H9 (cell line): ENCODE measurements at regions not wholly inside any gene's neighbourhood (a gene's known extent, or its start where the extent isn't known, plus 50 kb on each side); places are given as distances from the start of the nearest gene placed in this dataset.

Experiments used
- DNase-seq: peaks from one replicate; pipeline ENCODE4 v3.0.0-alpha.2; 2017
- H2AFZ ChIP-seq: one replicate; pipeline ENCODE4 v1.6.1; 2013; ENCODE audit warnings: mild to moderate bottlenecking, low read length, control low read depth, moderate library complexity
- H2AK5ac ChIP-seq: 2 replicates; pipeline ENCODE4 v1.6.1; 2013; ENCODE audit warnings: low read length, control low read depth, mixed read lengths; ENCODE audit not compliant: insufficient read length
- H2BK120ac ChIP-seq: one replicate; pipeline ENCODE4 v1.6.1; 2013; ENCODE audit warnings: low read depth, mild to moderate bottlenecking, low read length, control low read depth, inconsistent platforms; ENCODE audit not compliant: poor library complexity, severe bottlenecking
- H2BK12ac ChIP-seq: 2 replicates; pipeline ENCODE4 v1.6.1; 2013; ENCODE audit warnings: low read length, control low read depth, mixed read lengths, low read depth; ENCODE audit not compliant: insufficient read length
- H2BK15ac ChIP-seq: 2 replicates; pipeline ENCODE4 v1.6.1; 2013; ENCODE audit warnings: low read depth, low read length, control low read depth
- H2BK20ac ChIP-seq: one replicate; pipeline ENCODE4 v1.6.1; 2013; ENCODE audit warnings: low read depth, mild to moderate bottlenecking, low read length, control low read depth, inconsistent platforms; ENCODE audit not compliant: poor library complexity, severe bottlenecking
- H2BK5ac ChIP-seq: 2 replicates; pipeline ENCODE4 v1.6.1; 2013; ENCODE audit warnings: low read length, control low read depth, mixed read lengths; ENCODE audit not compliant: insufficient read length
- H3K14ac ChIP-seq: 2 replicates; pipeline ENCODE4 v1.6.1; 2013; ENCODE audit warnings: low read length, control low read depth; ENCODE audit not compliant: insufficient read depth
- H3K18ac ChIP-seq: 2 replicates; pipeline ENCODE4 v1.6.1; 2013; ENCODE audit warnings: low read depth, mild to moderate bottlenecking, mixed read lengths, low read length, control low read depth; ENCODE audit not compliant: insufficient read length
- H3K23ac ChIP-seq: 2 replicates; pipeline ENCODE4 v1.6.1; 2013; ENCODE audit warnings: low read length, control low read depth, mixed read lengths, low read depth; ENCODE audit not compliant: insufficient read length
- H3K23me2 ChIP-seq: 2 replicates; pipeline ENCODE4 v1.6.1; 2013; ENCODE audit warnings: low read depth, mild to moderate bottlenecking, mixed read lengths, low read length, control low read depth; ENCODE audit not compliant: insufficient read length, poor library complexity, severe bottlenecking
- H3K27ac ChIP-seq: 2 replicates; pipeline ENCODE4 v1.5.1; 2013; ENCODE audit warnings: low read length, control low read depth, mixed read lengths, low read depth; ENCODE audit not compliant: insufficient read length
- H3K27me3 ChIP-seq: 2 replicates; pipeline ENCODE4 v1.6.1; 2013; ENCODE audit warnings: low read length, control low read depth, inconsistent platforms; ENCODE audit not compliant: insufficient read depth
- H3K4ac ChIP-seq: 2 replicates; pipeline ENCODE4 v1.6.1; 2013; ENCODE audit warnings: low read depth, mild to moderate bottlenecking, control low read depth, inconsistent platforms, low read length, moderate library complexity
- H3K4me1 ChIP-seq: 2 replicates; pipeline ENCODE4 v1.6.1; 2013; ENCODE audit warnings: low read length, control low read depth, inconsistent platforms; ENCODE audit not compliant: insufficient read depth
- H3K4me2 ChIP-seq: 2 replicates; pipeline ENCODE4 v1.6.1; 2013; ENCODE audit warnings: low read length, control low read depth, mixed read lengths; ENCODE audit not compliant: insufficient read length, insufficient read depth
- H3K56ac ChIP-seq: 2 replicates; pipeline ENCODE4 v1.6.1; 2013; ENCODE audit warnings: low read depth, mild to moderate bottlenecking, mixed read lengths, low read length, control low read depth; ENCODE audit not compliant: insufficient read length
- H3K79me1 ChIP-seq: 2 replicates; pipeline ENCODE4 v1.6.1; 2013; ENCODE audit warnings: low read depth, mild to moderate bottlenecking, moderate library complexity, low read length, control low read depth, inconsistent platforms; ENCODE audit not compliant: insufficient read depth, poor library complexity, severe bottlenecking
- H3K79me2 ChIP-seq: 2 replicates; pipeline ENCODE4 v1.6.1; 2013; ENCODE audit warnings: low read length, control low read depth, inconsistent platforms; ENCODE audit not compliant: insufficient read depth
- H3K9ac ChIP-seq: 2 replicates; pipeline ENCODE4 v1.6.1; 2013; ENCODE audit warnings: low read length, control low read depth, mixed read lengths; ENCODE audit not compliant: insufficient read length; ENCODE audit errors: extremely low read depth
- H3K9me3 ChIP-seq: one replicate; pipeline ENCODE4 v1.6.1; 2013; ENCODE audit warnings: low read depth, low read length, inconsistent platforms; ENCODE audit not compliant: control insufficient read depth
- H3T11ph ChIP-seq: one replicate; pipeline ENCODE4 v1.6.1; 2013; ENCODE audit warnings: mild to moderate bottlenecking, low read length, control low read depth, inconsistent platforms
- H4K20me1 ChIP-seq: one replicate; pipeline ENCODE4 v1.6.1; 2013; ENCODE audit not compliant: control insufficient read depth, insufficient read length, insufficient read depth
- H4K5ac ChIP-seq: 2 replicates; pipeline ENCODE4 v1.6.1; 2013; ENCODE audit warnings: low read depth, mild to moderate bottlenecking, mixed read lengths, low read length, control low read depth; ENCODE audit not compliant: insufficient read length
- H4K8ac ChIP-seq: replicated peaks from 2 replicates; pipeline ENCODE4 v1.6.1; 2013; ENCODE audit warnings: low read length, control low read depth, mixed read lengths, low read depth; ENCODE audit not compliant: insufficient read length
- H4K91ac ChIP-seq: 2 replicates; pipeline ENCODE4 v1.6.1; 2013; ENCODE audit warnings: low read depth, mild to moderate bottlenecking, moderate library complexity, mixed read lengths, low read length, control low read depth; ENCODE audit not compliant: insufficient read length
- H3K27ac Mint-ChIP-seq, 3 experiments: 2 replicates in 2 of 3; 3 replicates in 1 of 3; pipeline ENCODE4 v1.8.0; 2020 to 2021; ENCODE audit warnings: mixed read lengths in 3 of 3, mild to moderate bottlenecking in 1 of 3, moderate library complexity in 1 of 3
- H3K27me3 Mint-ChIP-seq: 2 replicates; pipeline ENCODE4 v1.8.0; 2021; ENCODE audit warnings: low read depth, mild to moderate bottlenecking, moderate library complexity, mixed read lengths
- H3K36me3 Mint-ChIP-seq, 3 experiments: 2 replicates in 2 of 3; 3 replicates in 1 of 3; pipeline ENCODE4 v1.8.0; 2020 to 2021; ENCODE audit warnings: low read depth in 3 of 3, mixed read lengths in 3 of 3; ENCODE audit not compliant: insufficient read depth in 1 of 3
- H3K4me1 Mint-ChIP-seq, 2 experiments: 2 replicates each; pipeline ENCODE4 v1.8.0; 2020; ENCODE audit warnings: mixed read lengths in 2 of 2
- H3K4me3 Mint-ChIP-seq, 2 experiments: 2 replicates in 1 of 2; 3 replicates in 1 of 2; pipeline ENCODE4 v1.8.0; 2020 to 2021; ENCODE audit warnings: mild to moderate bottlenecking in 2 of 2, mixed read lengths in 2 of 2, moderate library complexity in 1 of 2
- H3K9me3 Mint-ChIP-seq, 2 experiments: 2 replicates in 1 of 2; 3 replicates in 1 of 2; pipeline ENCODE4 v1.8.0; 2020; ENCODE audit warnings: mild to moderate bottlenecking in 2 of 2, mixed read lengths in 2 of 2, moderate library complexity in 1 of 2
- TF ChIP-seq, protein P1 (sequence below): fragments of 200-600 bp; sonication (generic); conservative IDR thresholded peaks from 3 replicates; pipeline ENCODE4 v1.8.0; 2021; ENCODE audit warnings: antibody characterized with exemption, mild to moderate bottlenecking

GRCh38 chr15:87369269-87369668 is 887.3 kb downstream of the NTRK3 start:
- no peak overlapping the region for H3K4ac ChIP-seq
- no peak overlapping the region for H3K27ac ChIP-seq
- no peaks in the 10 kb centered on the region for H3K27me3 ChIP-seq
- H4K20me1 ChIP-seq, result no peaks in the 10 kb centered on the region
- H3K4me3 Mint-ChIP-seq, result no peak overlapping the region
- no peak overlapping the region for H2BK15ac ChIP-seq
- no peak for DNase-seq
- no peak overlapping the region for H3K14ac ChIP-seq
- TF ChIP-seq, protein P1, sequence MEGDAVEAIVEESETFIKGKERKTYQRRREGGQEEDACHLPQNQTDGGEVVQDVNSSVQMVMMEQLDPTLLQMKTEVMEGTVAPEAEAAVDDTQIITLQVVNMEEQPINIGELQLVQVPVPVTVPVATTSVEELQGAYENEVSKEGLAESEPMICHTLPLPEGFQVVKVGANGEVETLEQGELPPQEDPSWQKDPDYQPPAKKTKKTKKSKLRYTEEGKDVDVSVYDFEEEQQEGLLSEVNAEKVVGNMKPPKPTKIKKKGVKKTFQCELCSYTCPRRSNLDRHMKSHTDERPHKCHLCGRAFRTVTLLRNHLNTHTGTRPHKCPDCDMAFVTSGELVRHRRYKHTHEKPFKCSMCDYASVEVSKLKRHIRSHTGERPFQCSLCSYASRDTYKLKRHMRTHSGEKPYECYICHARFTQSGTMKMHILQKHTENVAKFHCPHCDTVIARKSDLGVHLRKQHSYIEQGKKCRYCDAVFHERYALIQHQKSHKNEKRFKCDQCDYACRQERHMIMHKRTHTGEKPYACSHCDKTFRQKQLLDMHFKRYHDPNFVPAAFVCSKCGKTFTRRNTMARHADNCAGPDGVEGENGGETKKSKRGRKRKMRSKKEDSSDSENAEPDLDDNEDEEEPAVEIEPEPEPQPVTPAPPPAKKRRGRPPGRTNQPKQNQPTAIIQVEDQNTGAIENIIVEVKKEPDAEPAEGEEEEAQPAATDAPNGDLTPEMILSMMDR, result no peak
- no peak overlapping the region for H2AFZ ChIP-seq
- H3K4me1 ChIP-seq, result no peaks in the 10 kb centered on the region
- no peak overlapping the region for H3K4me2 ChIP-seq
- no peak overlapping the region for H2BK12ac ChIP-seq
- H3K27me3 Mint-ChIP-seq, result no peaks in the 10 kb centered on the region; the same call in none of the 2 replicates
- H3K79me2 ChIP-seq, result no peaks in the 10 kb centered on the region
- no peak overlapping the region for H4K5ac ChIP-seq
- no peak overlapping the region for H4K8ac ChIP-seq
- no peaks in the 10 kb centered on the region for H3K23me2 ChIP-seq
- no peaks in the 10 kb centered on the region for H3K9me3 ChIP-seq
- H3K4me1 Mint-ChIP-seq, result peaks cover 11 to 13% of the 10 kb centered on the region in 2 experiments
- no peak overlapping the region for H2BK5ac ChIP-seq
- no peaks in the 10 kb centered on the region for H3K79me1 ChIP-seq
- no peak overlapping the region for H3K23ac ChIP-seq
- H3K36me3 Mint-ChIP-seq, result peaks cover 0 to 2% (median 0%) of the 10 kb centered on the region in 3 experiments; a peak in 2 of 7 replicates
- no peak overlapping the region for H3T11ph ChIP-seq
- H3K18ac ChIP-seq, result no peak overlapping the region
- H4K91ac ChIP-seq, result no peak overlapping the region
- H3K9me3 Mint-ChIP-seq, result peaks cover 4 to 5% of the 10 kb centered on the region in 2 experiments; a peak in 3 of 5 replicates
- H3K56ac ChIP-seq, result no peak overlapping the region
- H2BK20ac ChIP-seq, result no peak overlapping the region
- H2AK5ac ChIP-seq, result no peak overlapping the region
- H3K27ac Mint-ChIP-seq, result peak overlapping the region in 1 of 3 experiments; percentile 30; a peak in 1 of 7 replicates
- no peak overlapping the region for H2BK120ac ChIP-seq
- H3K9ac ChIP-seq, result no peak overlapping the region
